NCI-H526 (cell line): ENCODE measurements at regions not wholly inside any gene's neighbourhood (a gene's known extent, or its start where the extent isn't known, plus 50 kb on each side); places are given as distances from the start of the nearest gene placed in this dataset.
"Not testable (repeated sequence)": the region's sequence is repeated elsewhere in the genome, so short reads cannot be mapped to it uniquely, and the experiment has no call there.

Experiments used
- DNase-seq, 2 experiments: peaks; one replicate each; lab custom pipeline; 2025; lab: John Stamatoyannopoulos, UW

DNA sequence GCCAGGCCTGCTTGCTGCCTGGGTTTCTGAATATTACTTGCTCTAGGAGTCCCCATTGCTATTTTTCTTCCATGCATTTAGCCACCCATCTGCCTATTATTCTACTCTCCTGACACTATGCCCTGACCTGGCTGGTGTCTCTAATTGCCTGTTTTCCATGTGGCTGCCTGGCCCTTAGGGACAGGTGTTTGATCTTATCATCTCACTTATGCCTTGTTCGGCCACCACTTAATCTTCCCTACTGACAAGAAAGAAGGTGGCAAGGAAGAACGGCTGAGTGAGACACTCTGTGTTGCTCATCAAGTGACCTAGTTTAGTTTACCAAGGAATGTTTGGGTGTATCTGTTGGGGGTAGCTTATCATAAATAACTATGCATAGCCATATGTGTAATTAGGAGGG, 50.4 kb upstream of the RAPH1 start:
- DNase-seq: peak; percentile 42 to 73

DNA sequence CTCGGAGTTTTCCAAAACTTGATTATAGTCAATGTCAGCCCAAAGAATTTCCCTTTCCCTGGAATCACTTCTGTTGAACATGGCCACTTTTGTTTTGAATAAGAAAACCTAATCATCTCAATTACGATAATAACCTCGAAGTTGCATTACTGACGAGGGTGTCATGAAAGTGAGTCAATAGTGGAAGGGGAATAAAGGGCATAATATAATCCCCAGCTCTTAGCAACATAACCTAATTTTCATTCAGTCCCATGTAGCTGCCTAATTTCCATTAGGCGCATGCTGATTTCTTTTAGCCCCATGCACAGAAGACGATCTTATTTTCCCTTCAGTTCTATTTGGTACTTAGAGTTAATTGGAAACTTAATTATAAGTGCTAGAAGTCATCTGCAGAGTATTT, 51.1 kb upstream of the RAPH1 start:
- peak; percentile 19 to 51 for DNase-seq

- DNase-seq: peak in 1 of 2 experiments; percentile 23
Observed at GRCh38 chr2:203586696-203587095, 51.6 kb upstream of the RAPH1 start.

- no peak for DNase-seq
Observed at GRCh38 chr2:203590496-203590895, 55.4 kb upstream of the RAPH1 start.

GRCh38 chr2:203591642-203592041, 56.5 kb upstream of the RAPH1 start:
- no peak for DNase-seq

DNA sequence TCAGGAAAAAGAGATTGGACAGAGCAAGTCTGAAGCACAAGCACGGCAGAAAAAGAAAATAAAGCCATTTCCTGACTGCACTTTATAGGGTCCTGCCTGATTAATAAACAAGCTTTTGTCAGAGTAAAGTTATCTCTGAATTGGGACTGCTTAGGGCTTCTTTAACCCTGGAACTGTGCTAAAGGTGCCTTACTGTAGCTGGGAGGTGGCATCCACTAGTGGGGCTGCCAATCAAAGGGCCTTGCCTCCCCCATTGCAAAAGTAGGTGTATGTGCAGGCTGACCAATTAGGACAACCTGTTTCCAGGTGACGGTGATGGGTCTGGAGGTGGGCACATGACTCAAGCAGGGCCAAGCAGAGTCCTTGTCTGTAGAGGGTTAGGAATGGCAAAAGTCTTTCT, 57.4 kb upstream of the RAPH1 start:
- DNase-seq: no peak

DNA sequence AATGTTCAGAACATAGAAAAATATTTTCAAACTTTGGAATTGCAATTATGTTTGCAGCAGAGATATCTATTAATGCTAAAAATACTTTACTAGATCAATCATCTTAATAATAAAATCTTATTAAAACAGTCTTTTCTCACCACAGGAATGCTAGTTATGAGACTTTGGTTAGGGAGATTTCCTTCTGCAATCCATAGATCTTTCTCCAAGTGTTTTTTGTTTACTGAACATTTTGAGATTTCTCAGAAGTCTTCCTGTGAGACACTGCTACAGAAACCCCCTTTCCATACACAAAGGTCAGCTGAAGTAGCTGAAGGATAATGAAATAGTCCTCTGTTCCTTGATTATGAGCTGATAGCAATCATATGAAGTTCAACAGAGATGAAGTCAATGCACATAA, 59.4 kb upstream of the RAPH1 start:
- DNase-seq: no peak

- no peak for DNase-seq
Observed at GRCh38 chr2:203596183-203596582, 61.1 kb upstream of the RAPH1 start.

DNA sequence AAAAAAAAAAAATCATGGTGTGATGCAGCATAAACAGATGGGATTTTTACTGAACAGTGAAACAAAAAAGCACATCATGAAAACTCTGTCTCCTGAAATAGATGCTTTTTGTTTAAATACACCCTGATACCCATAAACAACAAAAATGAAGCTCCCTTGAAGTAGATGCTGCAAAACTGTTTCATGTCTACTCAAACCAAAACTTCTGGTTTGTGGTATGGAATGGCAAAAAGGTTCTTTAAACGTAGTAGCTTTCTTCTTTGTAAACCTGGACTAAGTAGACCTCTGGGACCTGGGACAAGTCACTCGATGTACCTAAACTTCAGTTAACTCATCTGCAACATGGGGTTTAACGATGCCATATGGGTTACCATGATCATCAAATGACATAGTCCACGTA, 64.4 kb upstream of the RAPH1 start:
- no peak for DNase-seq

GRCh38 chr2:203600286-203600685, 65.2 kb upstream of the RAPH1 start:
- DNase-seq: no peak

- no peak for DNase-seq
Observed at GRCh38 chr2:203603456-203604389, 68.6 kb upstream of the RAPH1 start.

DNA sequence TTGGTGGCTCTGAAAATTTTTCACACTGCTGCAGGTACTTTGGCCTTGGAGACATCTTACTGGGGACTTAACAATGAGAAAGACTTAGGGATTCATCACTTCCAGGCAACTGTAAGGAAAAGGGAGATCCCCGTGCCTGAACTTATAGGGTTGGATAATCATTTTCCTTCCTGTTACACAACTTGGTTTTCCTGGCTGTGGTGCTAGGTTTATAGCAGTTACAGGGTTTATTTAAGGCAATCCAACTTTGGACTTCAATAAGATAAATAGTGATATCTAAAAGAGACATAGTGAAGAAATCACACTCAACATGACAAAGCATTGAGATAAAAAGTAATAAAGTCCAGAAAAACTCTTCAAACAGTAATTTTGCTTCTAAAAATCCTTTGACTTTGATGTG, 70.2 kb upstream of the RAPH1 start:
- DNase-seq: no peak

- no peak for DNase-seq
Observed at GRCh38 chr2:203606051-203606450, 71.0 kb upstream of the RAPH1 start.

GRCh38 chr2:203610558-203610957, 75.5 kb upstream of the RAPH1 start:
- no peak for DNase-seq

DNA sequence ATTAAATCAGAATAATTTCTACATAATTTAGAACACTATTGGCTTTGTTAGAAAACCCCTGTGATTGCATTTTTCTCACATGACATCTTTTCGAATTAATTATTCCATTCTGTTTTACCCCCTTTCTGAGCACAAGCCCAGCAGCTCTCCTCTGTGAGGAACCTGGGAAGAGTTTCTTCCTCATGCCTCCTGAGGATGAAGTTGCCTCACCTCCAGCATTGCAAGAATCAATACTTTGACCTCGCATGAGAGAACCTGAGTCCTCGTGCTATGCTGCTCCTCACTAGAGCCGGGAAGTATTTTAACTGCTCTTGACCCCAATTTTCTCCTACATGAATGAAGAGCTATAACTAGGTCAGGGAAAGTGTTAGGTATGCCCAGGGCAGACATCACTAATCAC, 77.1 kb upstream of the RAPH1 start:
- no peak for DNase-seq

DNA sequence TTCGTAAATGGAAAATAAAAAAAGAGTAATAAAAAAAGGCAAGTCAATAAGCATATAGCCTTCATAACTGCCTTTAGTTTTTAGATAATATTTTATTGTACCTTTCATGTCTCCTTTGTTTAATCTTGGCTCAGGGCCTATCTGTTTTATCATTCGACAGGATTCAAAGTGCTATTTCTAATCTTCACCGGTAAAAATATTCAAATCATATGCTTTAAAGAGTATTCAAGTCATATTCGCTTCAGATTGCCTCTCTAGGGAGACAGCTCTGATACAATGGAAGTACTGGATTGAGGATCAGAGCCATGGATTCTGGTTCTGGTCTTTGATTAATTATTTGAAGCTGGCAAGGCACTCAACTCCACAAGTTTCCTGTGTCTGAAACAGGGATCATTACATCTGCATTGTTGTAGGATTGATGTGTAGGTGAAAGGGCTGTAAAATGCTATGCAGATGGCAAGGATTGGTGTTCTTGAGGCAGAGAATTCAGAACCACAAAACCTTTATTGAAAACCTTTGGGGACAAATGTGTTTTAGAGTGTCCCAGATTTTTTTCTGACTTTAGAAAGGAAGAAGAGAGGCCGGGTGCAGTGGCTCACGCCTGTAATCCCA, 84.3 kb upstream of the RAPH1 start:
- DNase-seq: peak; percentile 8 to 38

DNA sequence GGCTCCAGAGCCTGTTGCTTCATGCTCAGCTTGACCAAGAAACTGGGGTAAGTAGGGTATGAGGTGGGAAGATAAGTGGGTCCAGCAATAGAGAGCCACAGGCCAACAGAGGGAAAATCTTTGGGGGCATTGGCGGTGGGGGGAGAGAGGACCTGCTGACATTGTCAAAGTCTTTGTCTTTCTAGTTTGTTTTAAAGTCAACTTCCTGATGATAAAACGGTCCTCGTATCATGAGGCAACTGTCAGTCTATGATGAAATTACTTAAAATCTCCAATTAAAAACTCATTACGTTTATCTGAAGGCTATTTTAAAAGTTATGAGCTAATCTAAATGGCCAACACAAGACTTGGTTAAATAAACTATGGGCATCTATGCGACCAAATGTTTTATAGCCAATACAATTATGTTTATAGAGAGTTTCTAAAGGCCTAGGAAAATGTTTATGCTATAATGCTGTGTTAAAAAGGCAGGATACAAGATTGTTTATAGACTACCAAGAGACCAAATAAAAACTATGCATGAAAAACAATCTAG, 84.4 kb upstream of the CD28 start:
- no peak for DNase-seq

DNA sequence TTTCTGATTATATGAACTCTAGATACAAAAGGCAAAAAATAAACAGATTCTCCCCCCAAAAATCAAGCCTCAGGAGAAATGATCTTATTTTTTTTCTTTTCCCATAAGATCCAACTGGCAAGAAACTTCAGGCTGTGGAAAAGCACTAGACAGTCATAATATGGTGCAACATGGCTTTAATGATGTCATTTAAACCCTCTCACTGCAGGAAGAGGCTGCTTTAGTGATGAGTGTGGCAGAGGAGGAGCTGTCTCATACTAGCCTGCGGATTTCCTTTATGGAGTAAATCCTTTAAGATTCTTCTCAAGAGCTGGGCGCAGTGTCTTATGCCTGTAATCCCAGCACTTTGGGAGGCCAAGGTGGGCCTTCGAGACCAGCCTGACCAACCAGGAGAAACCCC, 83.3 kb upstream of the CD28 start:
- DNase-seq: no peak

GRCh38 chr2:203623661-203624060, 82.8 kb upstream of the CD28 start:
- no peak for DNase-seq

DNA sequence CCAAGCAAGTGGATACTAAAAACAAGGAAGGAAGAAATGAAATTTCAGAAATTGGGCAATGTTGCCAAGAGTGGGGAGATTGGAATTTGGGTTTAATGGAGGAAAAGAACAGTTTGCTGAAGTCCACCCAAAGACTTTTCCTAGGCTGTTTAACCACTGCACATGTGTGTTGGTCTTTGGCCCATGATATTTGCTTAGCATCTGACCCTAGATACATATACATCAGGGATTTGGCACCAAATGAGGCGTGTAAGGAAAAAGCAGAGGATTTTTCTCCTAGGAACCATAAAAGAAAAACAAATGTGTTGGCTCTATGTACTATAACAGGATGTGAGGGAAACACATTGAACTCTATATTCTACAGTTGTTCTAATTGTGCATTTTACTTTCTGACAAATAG, 80.7 kb upstream of the CD28 start:
- no peak for DNase-seq

DNA sequence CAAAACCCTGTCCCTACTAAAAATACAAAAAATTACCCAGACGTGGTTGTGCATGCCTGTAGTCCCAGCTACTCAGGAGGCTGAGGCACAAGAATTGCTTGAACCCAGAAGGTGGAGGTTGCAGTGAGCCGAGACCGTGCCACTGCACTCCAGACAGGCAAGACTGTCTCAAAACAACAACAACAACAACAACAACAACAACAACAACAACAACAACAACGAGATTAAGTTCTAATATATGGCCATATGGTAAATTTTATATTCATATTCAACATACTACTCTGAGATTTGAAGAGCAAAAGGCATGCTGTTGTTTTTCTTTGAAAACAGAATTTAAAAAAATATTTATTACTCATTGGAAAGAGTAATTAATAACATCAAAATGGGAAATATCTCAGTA, 80.2 kb upstream of the CD28 start:
- DNase-seq: not testable (repeated sequence)

GRCh38 chr2:203626952-203627681, 79.3 kb upstream of the CD28 start:
- DNase-seq: no peak

DNA sequence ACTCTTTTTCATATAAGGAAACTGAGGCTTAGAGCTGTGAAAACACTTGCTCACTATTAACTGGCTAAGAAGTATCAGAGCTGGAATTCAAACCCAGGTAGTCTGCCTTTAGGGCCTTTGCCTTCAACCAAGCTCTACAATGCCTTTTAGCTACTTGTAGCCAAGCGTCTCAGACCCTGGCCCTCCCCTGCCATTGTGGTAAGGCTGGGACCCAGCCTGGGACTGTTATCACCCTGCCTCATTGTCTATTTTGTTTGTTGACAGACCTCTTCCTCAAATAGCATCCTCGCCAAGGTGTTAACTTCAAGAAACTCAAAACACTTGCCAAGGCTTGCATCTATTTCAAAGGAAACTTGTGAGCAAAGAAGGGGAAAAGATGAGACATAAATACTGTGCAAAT, 76.7 kb upstream of the CD28 start:
- DNase-seq: no peak
